H1 (cell line): ENCODE measurements at regions not wholly inside any gene's neighbourhood (a gene's known extent, or its start where the extent isn't known, plus 50 kb on each side); places are given as distances from the start of the nearest gene placed in this dataset.

Experiments used
- CTCF ChIA-PET: fragments of 300-600 bp; sonication (Branson Sonifier 250); formaldehyde crosslinking; loops from one replicate; lab custom pipeline; 2021; ENCODE audit not compliant: partially characterized antibody; lab: Charles Lee
- POLR2A ChIA-PET: fragments of 300-600 bp; sonication (Branson Sonifier 250); formaldehyde crosslinking; loops from one replicate; lab custom pipeline; 2021; ENCODE audit warnings: inconsistent platforms; ENCODE audit not compliant: partially characterized antibody; lab: Charles Lee
- DNase-seq, 2 experiments: peaks; one replicate each; pipeline versions ENCODE4 v3.0.0 to v3.0.0-alpha.2; 2010 to 2022; ENCODE audit warnings: low spot score in 2 of 2, low read depth in 1 of 2, mixed read lengths in 1 of 2
- FAIRE-seq: peaks from 2 replicates; lab custom pipeline; 2011; peaks lifted over from hg19 to GRCh38; lab: Jason Lieb, UNC
- H2AFZ ChIP-seq: 2 replicates; pipeline ENCODE4 v1.8.1; 2012; ENCODE audit warnings: low read length, inconsistent platforms
- H2AK5ac ChIP-seq: 2 replicates; pipeline ENCODE4 v1.6.1; 2013; ENCODE audit warnings: low read depth, low read length
- H2BK120ac ChIP-seq: replicated peaks from 2 replicates; pipeline ENCODE3; 2013; ENCODE audit warnings: low read depth, low read length, inconsistent platforms
- H2BK12ac ChIP-seq: 2 replicates; pipeline ENCODE4 v1.6.1; 2013; ENCODE audit warnings: low read depth, low read length
- H2BK15ac ChIP-seq: 2 replicates; pipeline ENCODE4 v1.6.1; 2013; ENCODE audit warnings: low read length
- H2BK20ac ChIP-seq: 2 replicates; pipeline ENCODE4 v1.6.1; 2013; ENCODE audit warnings: low read length
- H2BK5ac ChIP-seq: 2 replicates; pipeline ENCODE4 v1.6.1; 2013; ENCODE audit warnings: low read depth, low read length
- H3K14ac ChIP-seq: 2 replicates; pipeline ENCODE4 v1.6.1; 2013; ENCODE audit warnings: inconsistent platforms; ENCODE audit not compliant: insufficient read length
- H3K18ac ChIP-seq: 2 replicates; pipeline ENCODE4 v1.6.1; 2013; ENCODE audit warnings: low read length; ENCODE audit errors: extremely low read depth
- H3K23ac ChIP-seq: 2 replicates; pipeline ENCODE4 v1.6.1; 2013; ENCODE audit warnings: inconsistent platforms; ENCODE audit not compliant: insufficient read length
- H3K23me2 ChIP-seq: 2 replicates; pipeline ENCODE4 v1.6.1; 2013; ENCODE audit warnings: low read depth, low read length
- H3K27ac ChIP-seq: 2 replicates; pipeline ENCODE4 v1.6.1; 2011; ENCODE audit warnings: low read depth, low read length, inconsistent platforms
- H3K27me3 ChIP-seq, 4 experiments: replicated peaks in 1 of 4; 1 replicate in 1 of 4; 2 replicates in 3 of 4; pipeline versions ENCODE4 v1.6.1 to v1.8.1; 2011 to 2013; ENCODE audit warnings: low read length in 3 of 4, mild to moderate bottlenecking in 3 of 4, inconsistent platforms in 2 of 4, mixed read lengths in 2 of 4, moderate library complexity in 1 of 4; ENCODE audit not compliant: control insufficient read depth in 3 of 4, insufficient read depth in 3 of 4; ENCODE audit errors: extremely low read depth in 1 of 4
- H3K36me3 ChIP-seq, 4 experiments: 2 replicates each; pipeline versions ENCODE4 v1.6.1 to v1.8.1; 2011 to 2013; ENCODE audit warnings: mild to moderate bottlenecking in 4 of 4, low read length in 3 of 4, moderate library complexity in 2 of 4, control low read depth in 1 of 4, inconsistent platforms in 1 of 4; ENCODE audit not compliant: insufficient read depth in 4 of 4, control insufficient read depth in 2 of 4
- H3K4ac ChIP-seq: replicated peaks from 2 replicates; pipeline ENCODE3; 2013; ENCODE audit warnings: low read length, low read depth, mixed read lengths, inconsistent platforms; ENCODE audit not compliant: insufficient read length
- H3K4me1 ChIP-seq, 4 experiments: replicated peaks in 1 of 4; 1 replicate in 1 of 4; 2 replicates in 3 of 4; pipeline versions ENCODE4 v1.6.1 to v1.8.1; 2011 to 2013; ENCODE audit warnings: low read length in 3 of 4, inconsistent platforms in 2 of 4, mixed read lengths in 1 of 4; ENCODE audit not compliant: insufficient read depth in 4 of 4, control insufficient read depth in 3 of 4
- H3K4me2 ChIP-seq, 2 experiments: 2 replicates each; pipeline versions ENCODE4 v1.6.1 to v1.8.1; 2011 to 2013; ENCODE audit warnings: low read depth in 2 of 2, low read length in 2 of 2, control low read depth in 1 of 2, inconsistent platforms in 1 of 2, mild to moderate bottlenecking in 1 of 2; ENCODE audit not compliant: insufficient read depth in 1 of 2
- H3K4me3 ChIP-seq, 4 experiments: fragments of 200-600, 300-600 bp in 1 of 4; sonication (generic), shearing (Covaris generic), sonication (Bioruptor Twin) in 1 of 4; 2 replicates each; pipeline versions ENCODE4 v1.5.1 to v1.8.1; 2011 to 2016; ENCODE audit warnings: low read length in 4 of 4, low read depth in 3 of 4, control low read depth in 2 of 4, inconsistent platforms in 2 of 4, mild to moderate bottlenecking in 2 of 4, mixed read lengths in 1 of 4, moderate library complexity in 1 of 4; ENCODE audit not compliant: insufficient read depth in 2 of 4; ENCODE audit errors: extremely low read depth in 1 of 4
- H3K56ac ChIP-seq: replicated peaks from 2 replicates; pipeline ENCODE3; 2013; ENCODE audit warnings: low read depth, mild to moderate bottlenecking, mixed read lengths, low read length, inconsistent platforms; ENCODE audit not compliant: insufficient read length
- H3K79me1 ChIP-seq: 2 replicates; pipeline ENCODE4 v1.6.1; 2013; ENCODE audit warnings: low read depth, low read length, control low read depth
- H3K79me2 ChIP-seq, 2 experiments: 2 replicates each; pipeline versions ENCODE4 v1.6.1 to v1.8.1; 2012 to 2013; ENCODE audit warnings: low read length in 2 of 2, mild to moderate bottlenecking in 2 of 2, inconsistent platforms in 1 of 2; ENCODE audit not compliant: insufficient read depth in 2 of 2, control insufficient read depth in 1 of 2
- H3K9ac ChIP-seq, 4 experiments: replicated peaks in 1 of 4; 1 replicate in 1 of 4; 2 replicates in 3 of 4; pipeline versions ENCODE4 v1.6.1 to v1.8.1; 2011 to 2013; ENCODE audit warnings: low read depth in 3 of 4, low read length in 3 of 4, control low read depth in 2 of 4, mild to moderate bottlenecking in 2 of 4, moderate library complexity in 2 of 4, inconsistent platforms in 1 of 4; ENCODE audit errors: extremely low read depth in 1 of 4
- H3K9me3 ChIP-seq, 2 experiments: 2 replicates each; pipeline versions ENCODE4 v1.6.1 to v1.8.1; 2012 to 2013; ENCODE audit warnings: mild to moderate bottlenecking in 2 of 2, moderate library complexity in 2 of 2, control low read depth in 1 of 2, inconsistent platforms in 1 of 2, low read depth in 1 of 2, low read length in 1 of 2, mixed read lengths in 1 of 2; ENCODE audit not compliant: insufficient read depth in 2 of 2
- H4K20me1 ChIP-seq, 2 experiments: replicated peaks in 1 of 2; 2 replicates each; pipeline versions ENCODE3 to v1.8.1; 2011 to 2013; ENCODE audit warnings: inconsistent platforms in 2 of 2, low read length in 2 of 2, mild to moderate bottlenecking in 1 of 2; ENCODE audit not compliant: insufficient read depth in 2 of 2, control insufficient read depth in 1 of 2
- H4K5ac ChIP-seq: 2 replicates; pipeline ENCODE4 v1.6.1; 2013; ENCODE audit warnings: low read length, low read depth, mixed read lengths, inconsistent platforms; ENCODE audit not compliant: insufficient read length
- H4K8ac ChIP-seq: 2 replicates; pipeline ENCODE4 v1.8.0; 2013; ENCODE audit warnings: mild to moderate bottlenecking, moderate library complexity, low read length, inconsistent platforms; ENCODE audit not compliant: insufficient read depth; ENCODE audit errors: extremely low read depth
- H4K91ac ChIP-seq: replicated peaks from 2 replicates; pipeline ENCODE3; 2013; ENCODE audit warnings: low read length, mixed read lengths, inconsistent platforms; ENCODE audit not compliant: insufficient read length
- EP300 ChIP-seq, 2 experiments: IDR thresholded peaks; 1 replicate in 1 of 2; 2 replicates in 1 of 2; pipeline ENCODE4 v1.6.1; 2011 to 2012; ENCODE audit warnings: low read depth in 2 of 2, low read length in 2 of 2, mild to moderate bottlenecking in 2 of 2, borderline replicate concordance in 1 of 2, inconsistent platforms in 1 of 2, moderate library complexity in 1 of 2
- EZH2 ChIP-seq: fragments of 200-600 bp; sonication (generic); IDR thresholded peaks from 2 replicates; pipeline ENCODE4 v1.7.1; 2012; ENCODE audit warnings: low read depth, mild to moderate bottlenecking, moderate library complexity, low read length, inconsistent platforms; ENCODE audit not compliant: severe bottlenecking
- NRF1 ChIP-seq: IDR thresholded peaks from 2 replicates; pipeline ENCODE4 v1.6.1; 2011; ENCODE audit warnings: mild to moderate bottlenecking, low read depth, low read length, improper control_type of control experiment
- TBP ChIP-seq: IDR thresholded peaks from 2 replicates; pipeline ENCODE4 v1.6.1; 2011; ENCODE audit warnings: low read depth, low read length, improper control_type of control experiment
- WGBS, 2 experiments: shearing (Covaris generic) in 1 of 2; methylation state at CpG; one replicate each; pipeline versions ENCODE4 v1.1.6 to v1.1.7; 2013 to 2015; ENCODE audit warnings: low lambda C conversion rate in 2 of 2, mixed read lengths in 2 of 2, inconsistent platforms in 1 of 2, low coverage in 1 of 2, missing lambda C conversion rate in 1 of 2; ENCODE audit not compliant: insufficient replicate concordance in 2 of 2, insufficient coverage in 1 of 2, insufficient read length in 1 of 2; ENCODE audit errors: extremely low coverage in 1 of 2, missing lambda C conversion rate in 1 of 2; 5-methylcytosine and 5-hydroxymethylcytosine counted together

DNA sequence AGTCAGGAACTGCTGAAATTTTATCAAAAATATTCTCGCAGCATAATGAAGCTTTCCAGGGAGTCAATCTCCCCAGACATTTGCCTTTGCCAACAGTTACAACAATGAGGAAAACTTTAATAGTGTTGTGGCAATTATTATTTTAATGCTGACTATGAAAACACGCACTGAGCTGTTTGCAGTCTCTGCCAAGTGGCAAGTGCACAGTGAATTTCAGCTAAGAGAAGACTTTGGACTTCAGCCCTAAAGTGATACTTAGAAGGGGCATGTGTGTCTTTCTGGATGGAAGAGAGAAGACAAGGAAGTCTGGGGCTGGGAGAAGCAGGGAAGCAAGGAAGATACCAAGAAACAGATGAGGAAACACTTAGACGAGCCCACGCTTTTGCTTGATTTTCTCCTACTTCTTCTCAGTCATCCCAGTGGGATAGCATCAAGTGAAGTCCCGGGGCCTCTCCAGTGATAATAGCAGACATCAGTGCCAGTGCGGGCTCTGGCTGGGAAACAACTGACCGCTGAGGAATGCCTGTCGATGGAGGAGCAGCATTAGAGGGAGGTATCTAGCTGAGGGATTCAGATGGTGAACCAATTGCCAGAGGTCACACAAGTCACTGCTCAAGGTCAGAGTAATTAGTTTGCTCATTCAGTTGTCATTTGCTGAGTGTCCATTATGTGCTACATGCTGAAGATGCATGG, 196.3 kb downstream of the TTLL7 start:
- WGBS, 2 experiments: 90% methylated on average over 8 of the region's 8 CpGs; no CpG with 5 or more reads in 1 of the 2 experiments
- Histone ChIP-seq H2BK5ac (no peak overlapping the region), H2BK12ac (no peak overlapping the region), H3K4me1 (peaks cover 0 to 11% (median 4%) of the 10 kb centered on the region in 4 experiments; a peak in 2 of 7 replicates), H2AK5ac (no peak overlapping the region), H3K4ac (no peak overlapping the region), H3K9ac (no peak overlapping the region), H3K4me3 (no peak overlapping the region), H3K9me3 (no peaks in the 10 kb centered on the region), H3K79me1 (no peaks in the 10 kb centered on the region), H2BK15ac (no peak overlapping the region), H2BK20ac (no peak overlapping the region), H3K27me3 (no peaks in the 10 kb centered on the region)
- DNase-seq: no peak
- TF ChIP-seq EZH2 (no peak), TBP (no peak), EP300 (IDR thresholded peaks at IDR 0.05; ENCODE audit: borderline replicate concordance in 1 of 2, low read depth in 2 of 2, low read length in 2 of 2) (no peak), NRF1 (no peak)
- TF ChIP-seq, all 59 proteins: peak for 0
- H3K4me2 ChIP-seq: no peak overlapping the region
- no peak overlapping the region for H3K18ac ChIP-seq
- H3K14ac ChIP-seq: no peak overlapping the region
- no peaks in the 10 kb centered on the region for H3K36me3 ChIP-seq
- H4K20me1 ChIP-seq: no peaks in the 10 kb centered on the region
- H3K23me2 ChIP-seq: no peaks in the 10 kb centered on the region
- POLR2A ChIA-PET: no interaction called here
- no peak overlapping the region for H3K56ac ChIP-seq
- FAIRE-seq: no peak
- H4K5ac ChIP-seq: no peak overlapping the region
- no peak overlapping the region for H3K27ac ChIP-seq
- CTCF ChIA-PET: interaction anchor here (1.0 to 1.8 kb wide), 3 partner anchors 10 to 58 kb away, joined by 3 to 6 read pairs (median 5); no protein-coding TSS in a partner anchor
- no peak overlapping the region for H2BK120ac ChIP-seq
- no peak overlapping the region for H4K8ac ChIP-seq
- H2AFZ ChIP-seq: peak overlapping the region; percentile 24; the same call in 1 of the 2 replicates
- no peak overlapping the region for H3K23ac ChIP-seq
- no peak overlapping the region for H4K91ac ChIP-seq
- H3K79me2 ChIP-seq: no peaks in the 10 kb centered on the region
